Sigmoid colon (tissue), 3 donors: ENCODE measurements at regions not wholly inside any gene's neighbourhood (a gene's known extent, or its start where the extent isn't known, plus 50 kb on each side); places are given as distances from the start of the nearest gene placed in this dataset.

ENCODE experiments used
- CTCF ChIP-seq, 4 experiments: fragments of 450-650 bp in 3 of 4; fragments of 200-600 bp in 1 of 4; IDR thresholded peaks; one replicate each; pipeline ENCODE4 v1.5.1; 2016 to 2019; ENCODE audit warnings: antibody characterized with exemption in 4 of 4, mild to moderate bottlenecking in 3 of 4, moderate library complexity in 2 of 4
- POLR2A ChIP-seq, 2 donors: fragments of 450-650 bp; IDR thresholded peaks; one replicate each; pipeline ENCODE4 v1.6.1; 2016; ENCODE audit warnings: antibody characterized with exemption in 2 of 2, mild to moderate bottlenecking in 2 of 2, moderate library complexity in 2 of 2

- TF ChIP-seq CTCF (IDR thresholded peaks at IDR 0.05), result no peak
- TF ChIP-seq POLR2A (IDR thresholded peaks at IDR 0.05), result no peak
These were observed 432.7 kb upstream of the VSTM2A start for GRCh38 chr7:54109501-54109900.
